ENCODE measurements at regions not wholly inside any gene's neighbourhood (a gene's known extent, or its start where the extent isn't known, plus 50 kb on each side); places are given as distances from the start of the nearest gene placed in this dataset.

GRCh38 chr2:144003460-144004075 is 516.4 kb downstream of the ZEB2 start:
- peak; percentile 73 for FAIRE-seq
- intact Hi-C loops (cut with micrococcal nuclease), result no loop called here
- WGBS (ENCODE audit: insufficient coverage, low coverage, missing lambda C conversion rate), result 35% methylated on average over 2 of the region's 2 CpGs
- Histone ChIP-seq H3K4me1 (replicated peaks in 1 of 2; ENCODE audit: control insufficient read depth in 2 of 2, insufficient read depth in 2 of 2, low read length in 2 of 2) (peaks cover 0 to 12% of the 10 kb centered on the region in 2 experiments; a peak in 2 of 5 replicates), H3K9me3 (replicated peaks; ENCODE audit: control insufficient read depth, insufficient read depth, low read depth, low read length) (no peaks in the 10 kb centered on the region), H4K20me1 (replicated peaks; ENCODE audit: control insufficient read depth, insufficient read depth, low read length) (no peaks in the 10 kb centered on the region), H3K4me2 (ENCODE audit: insufficient read depth, low read length) (peak overlapping the region; percentile 36; the same call in 1 of the 2 replicates), H3K27me3 (ENCODE audit: control insufficient read depth in 2 of 2, insufficient read depth in 2 of 2, low read length in 2 of 2) (no peaks in the 10 kb centered on the region), H3K79me2 (ENCODE audit: control insufficient read depth, insufficient read depth, low read length) (no peaks in the 10 kb centered on the region), H3K4me3 (no peak overlapping the region), H3K9ac (ENCODE audit: insufficient read depth in 1 of 2, low read depth in 2 of 2, low read length in 2 of 2) (no peak overlapping the region), H3K36me3 (ENCODE audit: control insufficient read depth, insufficient read depth, low read length) (no peaks in the 10 kb centered on the region), H3K9me1 (ENCODE audit: control insufficient read depth, insufficient read depth, low read length) (no peaks in the 10 kb centered on the region), H2AFZ (ENCODE audit: low read depth, low read length) (peak overlapping the region; percentile 62), H3K27ac (ENCODE audit: extremely low read depth, low read depth, low read length) (peak overlapping the region; percentile 19; the same call in 1 of the 3 replicates)
- peak in 2 of 4 experiments; percentile 13 to 29 for DNase-seq (ENCODE audit: extremely low read depth in 1 of 4, low spot score in 3 of 4)
- ATAC-seq, result peak; percentile 74
- peak; percentile 39; the same call in 1 of the 2 replicates for TF ChIP-seq ARID1B (IDR thresholded peaks at IDR 0.05)
- TF ChIP-seq CBFA2T3 (IDR thresholded peaks at IDR 0.05), result peak; percentile 33
- no peak for TF ChIP-seq HBP1 (CRISPR knock-in tag; IDR thresholded peaks at IDR 0.05)
- TF ChIP-seq FOXP1 (CRISPR knock-in tag; IDR thresholded peaks at IDR 0.05), result no peak
- peak; percentile 41; the same call in 1 of the 2 replicates for TF ChIP-seq TCF3 (CRISPR knock-in tag; IDR thresholded peaks at IDR 0.05)
- TF ChIP-seq MEIS2 (IDR thresholded peaks at IDR 0.05; ENCODE audit: partially characterized antibody), result peak; percentile 37
- BruUV-seq (replicated peaks), result no TSS peak
- CTCF ChIA-PET (ENCODE audit: low intra/inter-chr PET ratio), result interaction anchor here (0.6 kb wide), 1 partner anchor 544 kb away, joined by 4 read pairs; no protein-coding TSS in a partner anchor
- in situ Hi-C loops (cut with MboI), result no loop called here
- POLR2A ChIA-PET, result interaction anchor here (0.6 to 1.3 kb wide), 2 partner anchors 12 to 22 kb away, joined by 3 to 4 read pairs; no protein-coding TSS in a partner anchor
